CD8-positive, alpha-beta memory T cell (primary cell): ENCODE measurements at regions not wholly inside any gene's neighbourhood (a gene's known extent, or its start where the extent isn't known, plus 50 kb on each side); places are given as distances from the start of the nearest gene placed in this dataset.

Experiments
- CTCF ChIA-PET: fragments of 350-600 bp; sonication (Branson Sonifier 250); formaldehyde crosslinking; loops from one replicate; lab custom pipeline; 2021; ENCODE audit warnings: antibody characterized with exemption; lab: Charles Lee
- POLR2A ChIA-PET: fragments of 350-600 bp; sonication (Branson Sonifier 250); formaldehyde crosslinking; loops from one replicate; lab custom pipeline; 2021; ENCODE audit warnings: antibody characterized with exemption; lab: Charles Lee
- DNase-seq, 5 donors: peaks; one replicate each; pipeline versions ENCODE4 v3.0.0 to v3.0.0-alpha.2; 2020 to 2022; ENCODE audit warnings: mixed read lengths in 1 of 5
- H3K27ac ChIP-seq: one replicate; pipeline ENCODE4 v1.7.0; 2013; ENCODE audit warnings: low read depth, mild to moderate bottlenecking, low read length, moderate library complexity
- H3K27me3 ChIP-seq: 2 replicates; pipeline ENCODE4 v1.7.0; 2013; ENCODE audit warnings: low read length, mild to moderate bottlenecking; ENCODE audit not compliant: insufficient read depth, poor library complexity, severe bottlenecking
- H3K36me3 ChIP-seq: 2 replicates; pipeline ENCODE4 v1.7.0; 2013; ENCODE audit warnings: mild to moderate bottlenecking, low read length, moderate library complexity; ENCODE audit not compliant: insufficient read depth
- H3K4me1 ChIP-seq: 2 replicates; pipeline ENCODE4 v1.7.0; 2013; ENCODE audit warnings: mild to moderate bottlenecking, low read length, moderate library complexity; ENCODE audit not compliant: insufficient read depth
- H3K4me3 ChIP-seq: 2 replicates; pipeline ENCODE4 v1.7.0; 2013; ENCODE audit warnings: mild to moderate bottlenecking, low read length
- H3K9me3 ChIP-seq: 2 replicates; pipeline ENCODE4 v1.7.0; 2013; ENCODE audit warnings: mild to moderate bottlenecking, low read length
- H3K27ac Mint-ChIP-seq, 8 donors: one replicate each; pipeline ENCODE4 v1.8.0; 2020 to 2021; ENCODE audit warnings: mixed read lengths in 8 of 8, mild to moderate bottlenecking in 6 of 8, inconsistent platforms in 3 of 8, moderate library complexity in 3 of 8
- H3K27me3 Mint-ChIP-seq, 2 donors: one replicate each; pipeline ENCODE4 v1.8.0; 2020 to 2021; ENCODE audit warnings: mixed read lengths in 2 of 2, mild to moderate bottlenecking in 1 of 2, moderate library complexity in 1 of 2
- H3K36me3 Mint-ChIP-seq, 3 donors: one replicate each; pipeline ENCODE4 v1.8.0; 2020 to 2021; ENCODE audit warnings: mixed read lengths in 3 of 3, inconsistent platforms in 1 of 3, mild to moderate bottlenecking in 1 of 3
- H3K4me1 Mint-ChIP-seq, 3 donors: one replicate each; pipeline ENCODE4 v1.8.0; 2020 to 2021; ENCODE audit warnings: mixed read lengths in 3 of 3, inconsistent platforms in 1 of 3, mild to moderate bottlenecking in 1 of 3
- H3K4me3 Mint-ChIP-seq, 7 donors: one replicate each; pipeline ENCODE4 v1.8.0; 2020 to 2021; ENCODE audit warnings: mixed read lengths in 7 of 7, mild to moderate bottlenecking in 6 of 7, moderate library complexity in 4 of 7, inconsistent platforms in 2 of 7
- H3K9me3 Mint-ChIP-seq, 5 donors: one replicate each; pipeline ENCODE4 v1.8.0; 2020 to 2022; ENCODE audit warnings: mixed read lengths in 5 of 5, mild to moderate bottlenecking in 3 of 5, moderate library complexity in 2 of 5, inconsistent platforms in 1 of 5

DNA sequence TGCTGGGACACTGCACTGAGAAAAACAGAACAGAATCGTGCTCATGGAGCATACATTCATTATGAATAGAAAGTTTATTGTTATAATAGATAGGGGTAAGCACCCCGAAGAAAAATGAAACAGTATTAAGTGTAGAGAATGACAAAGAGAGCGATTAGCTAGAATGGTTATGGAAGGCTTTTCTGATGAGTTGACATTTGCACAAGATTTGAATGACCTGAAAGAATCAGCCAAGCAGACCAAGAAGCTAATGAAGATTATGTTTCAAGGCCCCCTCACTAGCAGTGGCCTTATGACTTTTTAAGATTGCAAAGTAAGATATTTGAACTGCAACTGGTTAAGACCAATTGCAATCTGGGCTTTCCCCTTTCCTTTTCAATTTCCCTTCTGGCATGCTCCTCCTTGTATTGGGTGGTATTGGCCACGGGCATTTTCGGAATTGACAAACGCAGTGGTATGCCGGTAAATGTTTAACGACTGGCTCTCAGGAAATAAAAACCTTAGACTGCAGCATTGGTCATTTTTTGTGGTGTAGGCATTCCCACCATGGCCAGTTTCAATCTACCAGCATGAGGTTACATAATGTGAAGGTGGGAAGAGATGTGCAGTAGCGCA, 120.0 kb upstream of the CITED2 start:
- Mint-ChIP-seq H3K4me3 (no peak overlapping the region), H3K9me3 (peaks cover 0 to 2% (median 0%) of the 10 kb centered on the region in 5 donors), H3K4me1 (peaks cover 10 to 16% (median 15%) of the 10 kb centered on the region in 3 donors), H3K27ac (no peak overlapping the region), H3K27me3 (no peaks in the 10 kb centered on the region), H3K36me3 (no peaks in the 10 kb centered on the region)
- H3K4me1 ChIP-seq, result peaks cover 7% of the 10 kb centered on the region
- no peak for DNase-seq
- POLR2A ChIA-PET, result interaction anchor here (0.7 kb wide), 1 partner anchor 224 kb away, joined by 4 read pairs; no protein-coding TSS in a partner anchor
- no peak overlapping the region for H3K4me3 ChIP-seq
- H3K36me3 ChIP-seq, result no peaks in the 10 kb centered on the region
- H3K9me3 ChIP-seq, result no peaks in the 10 kb centered on the region
- no peaks in the 10 kb centered on the region for H3K27me3 ChIP-seq
- CTCF ChIA-PET, result no interaction called here
- H3K27ac ChIP-seq, result no peak overlapping the region

DNA sequence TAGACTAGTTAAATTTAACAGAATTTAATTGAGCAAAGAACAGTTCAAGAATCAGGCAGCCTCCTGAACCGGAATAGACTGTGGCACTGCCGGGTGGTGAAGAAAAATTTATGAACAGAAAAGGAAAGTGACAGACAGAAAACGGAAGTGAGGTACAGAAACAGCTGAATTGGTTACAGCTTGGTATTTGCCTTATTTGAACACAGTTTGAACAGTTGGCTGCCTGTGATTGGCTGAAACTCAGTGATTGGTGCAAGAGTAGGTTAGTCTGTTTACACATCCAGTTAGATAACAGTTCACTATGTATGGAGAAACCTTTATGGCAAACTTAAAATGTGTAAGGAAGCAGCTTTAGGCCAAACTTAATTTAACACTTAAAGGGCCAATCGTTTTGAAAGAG, 116.0 kb upstream of the CITED2 start:
- Histone ChIP-seq H3K4me3 (no peak overlapping the region), H3K4me1 (peaks cover 7% of the 10 kb centered on the region), H3K36me3 (no peaks in the 10 kb centered on the region), H3K9me3 (no peaks in the 10 kb centered on the region), H3K27ac (no peak overlapping the region), H3K27me3 (no peaks in the 10 kb centered on the region)
- ChIA-PET POLR2A (no interaction called here), CTCF (interaction anchor here (1.0 kb wide), 2 partner anchors 23 to 121 kb away, joined by 3 read pairs; no protein-coding TSS in a partner anchor)
- DNase-seq, result peak; percentile 4 to 49 (median 38)
- H3K4me3 Mint-ChIP-seq, result peak overlapping the region in 4 of 7 donors; percentile 0 to 17 (median 8)
- H3K27ac Mint-ChIP-seq, result peak overlapping the region in 6 of 8 donors; percentile 0 to 76 (median 40)
- no peaks in the 10 kb centered on the region for H3K36me3 Mint-ChIP-seq
- peaks cover 0 to 3% of the 10 kb centered on the region in 2 donors for H3K27me3 Mint-ChIP-seq
- H3K4me1 Mint-ChIP-seq, result peaks cover 10 to 16% (median 15%) of the 10 kb centered on the region in 3 donors
- H3K9me3 Mint-ChIP-seq, result peaks cover 0 to 2% (median 0%) of the 10 kb centered on the region in 5 donors

DNA sequence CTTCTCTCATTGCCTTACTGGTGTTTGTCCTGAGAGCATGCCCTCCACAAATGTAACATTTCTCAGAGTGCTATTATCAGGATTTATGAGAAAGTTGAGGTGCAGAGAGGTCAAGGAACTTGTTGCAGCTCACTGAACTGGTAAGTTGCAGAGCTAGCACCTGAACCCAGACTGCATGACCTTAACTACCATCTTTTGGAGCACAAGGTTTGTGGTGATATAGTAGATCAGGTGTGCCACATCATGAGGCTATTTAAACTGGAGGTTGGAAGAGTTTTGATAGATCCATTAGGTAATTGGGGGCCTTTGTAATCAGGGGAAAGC, 112.0 kb upstream of the CITED2 start:
- H3K27ac Mint-ChIP-seq, result peak overlapping the region in 1 of 8 donors; percentile 10
- H3K4me3 Mint-ChIP-seq, result no peak overlapping the region
- peaks cover 0 to 3% of the 10 kb centered on the region in 2 donors for H3K27me3 Mint-ChIP-seq
- Histone ChIP-seq H3K27ac (no peak overlapping the region), H3K27me3 (no peaks in the 10 kb centered on the region), H3K4me1 (peaks cover 7% of the 10 kb centered on the region), H3K4me3 (no peak overlapping the region), H3K9me3 (no peaks in the 10 kb centered on the region), H3K36me3 (no peaks in the 10 kb centered on the region)
- H3K4me1 Mint-ChIP-seq, result peaks cover 10 to 16% (median 15%) of the 10 kb centered on the region in 3 donors
- no peaks in the 10 kb centered on the region for H3K36me3 Mint-ChIP-seq
- H3K9me3 Mint-ChIP-seq, result no peaks in the 10 kb centered on the region
- ChIA-PET POLR2A (no interaction called here), CTCF (interaction anchor here (0.6 kb wide), 1 partner anchor 321 kb away, joined by 3 read pairs; no protein-coding TSS in a partner anchor)
- DNase-seq, result no peak

DNA sequence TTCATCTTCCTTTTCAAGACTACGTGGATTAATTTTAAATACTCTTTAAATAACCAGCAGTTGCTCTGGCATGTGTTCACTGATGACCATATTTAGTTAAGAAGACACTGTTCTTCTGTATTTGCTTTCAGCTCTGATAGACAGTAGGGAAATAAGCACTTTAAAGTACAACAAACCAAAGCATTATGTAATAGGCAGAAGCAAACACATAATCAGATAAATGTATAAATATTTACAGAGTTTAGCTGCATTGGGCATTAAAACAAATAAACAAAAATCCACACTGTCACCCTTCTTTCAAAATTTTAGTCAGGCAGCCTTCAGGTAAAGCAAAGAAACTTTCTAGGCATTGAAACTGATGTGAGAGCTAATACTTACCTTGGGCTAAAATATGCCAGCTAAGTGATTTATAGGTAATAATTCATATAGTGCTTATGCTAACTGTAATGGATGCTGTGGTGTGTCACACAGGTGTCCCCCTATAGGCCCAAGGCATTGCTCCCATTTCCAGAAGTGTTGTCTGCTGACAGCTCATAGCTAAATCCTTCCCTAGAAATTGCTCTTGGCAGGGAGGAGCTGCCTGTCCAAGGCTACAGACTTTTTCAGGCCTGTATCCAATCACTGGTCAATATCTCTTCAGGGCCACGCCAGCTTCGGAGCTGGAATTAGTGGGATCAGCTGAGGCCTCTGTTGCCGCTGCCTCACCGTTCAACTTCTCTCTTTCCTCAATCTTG, 111.5 kb upstream of the CITED2 start:
- peaks cover 7% of the 10 kb centered on the region for H3K4me1 ChIP-seq
- CTCF ChIA-PET, result interaction anchor here (0.6 kb wide), 1 partner anchor 320 kb away, joined by 3 read pairs; no protein-coding TSS in a partner anchor
- Mint-ChIP-seq H3K27me3 (peaks cover 0 to 3% of the 10 kb centered on the region in 2 donors), H3K27ac (peak overlapping the region in 1 of 8 donors; percentile 10), H3K36me3 (no peaks in the 10 kb centered on the region), H3K4me1 (peaks cover 10 to 13% (median 11%) of the 10 kb centered on the region in 3 donors), H3K4me3 (no peak overlapping the region), H3K9me3 (no peaks in the 10 kb centered on the region)
- POLR2A ChIA-PET, result no interaction called here
- H3K36me3 ChIP-seq, result no peaks in the 10 kb centered on the region
- no peak for DNase-seq
- H3K27ac ChIP-seq, result no peak overlapping the region
- H3K9me3 ChIP-seq, result no peaks in the 10 kb centered on the region
- no peak overlapping the region for H3K4me3 ChIP-seq
- H3K27me3 ChIP-seq, result no peaks in the 10 kb centered on the region

DNA sequence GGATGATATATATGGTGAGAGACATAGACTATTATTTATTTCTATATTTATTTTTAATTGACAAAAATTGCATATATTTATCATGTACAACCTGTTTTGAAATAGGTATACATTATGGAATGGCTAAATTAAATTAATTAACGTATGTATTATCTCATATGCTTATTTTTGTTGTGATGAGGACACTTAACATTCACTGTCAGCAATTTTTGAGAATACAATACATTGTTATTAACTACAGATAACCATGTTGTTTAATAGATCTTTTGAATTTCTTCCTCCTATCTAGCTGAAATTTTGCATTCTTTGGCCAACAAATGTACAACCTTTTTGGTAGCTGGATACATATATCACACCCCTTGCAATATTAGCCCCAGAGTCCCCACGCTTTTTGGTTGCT, 110.7 kb upstream of the CITED2 start:
- no peak for DNase-seq
- Mint-ChIP-seq H3K36me3 (no peaks in the 10 kb centered on the region), H3K4me3 (no peak overlapping the region), H3K9me3 (no peaks in the 10 kb centered on the region), H3K4me1 (peaks cover 4 to 6% (median 4%) of the 10 kb centered on the region in 3 donors), H3K27ac (no peak overlapping the region), H3K27me3 (peaks cover 0 to 3% of the 10 kb centered on the region in 2 donors)
- H3K36me3 ChIP-seq, result no peaks in the 10 kb centered on the region
- ChIA-PET CTCF (no interaction called here), POLR2A (no interaction called here)
- no peaks in the 10 kb centered on the region for H3K27me3 ChIP-seq
- peaks cover 3% of the 10 kb centered on the region for H3K4me1 ChIP-seq
- no peak overlapping the region for H3K27ac ChIP-seq
- H3K9me3 ChIP-seq, result no peaks in the 10 kb centered on the region
- H3K4me3 ChIP-seq, result no peak overlapping the region

DNA sequence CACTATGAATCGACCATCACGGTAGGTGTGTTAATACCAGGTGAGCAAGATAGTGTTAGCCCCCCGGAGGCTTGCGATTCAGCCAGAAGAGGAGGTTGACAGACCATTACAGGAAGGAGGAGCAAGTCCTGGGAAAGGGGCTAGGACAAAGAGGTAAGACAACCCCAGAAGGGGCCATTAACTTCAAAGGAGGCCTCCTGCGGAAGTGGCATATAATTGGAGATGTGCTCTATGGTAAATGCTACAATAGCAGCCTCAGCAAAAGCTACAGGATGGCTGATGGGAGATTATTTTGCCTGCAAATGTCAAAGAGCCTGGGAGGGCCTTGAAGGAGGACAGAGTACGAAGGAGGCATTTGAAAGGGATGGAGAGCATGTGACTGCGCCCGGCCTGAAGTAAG, 108.6 kb upstream of the CITED2 start:
- CTCF ChIA-PET, result no interaction called here
- no peak overlapping the region for H3K27ac ChIP-seq
- no peaks in the 10 kb centered on the region for H3K36me3 ChIP-seq
- H3K4me3 ChIP-seq, result no peak overlapping the region
- no peak for DNase-seq
- Mint-ChIP-seq H3K4me3 (no peak overlapping the region), H3K27ac (no peak overlapping the region), H3K36me3 (no peaks in the 10 kb centered on the region), H3K9me3 (no peaks in the 10 kb centered on the region), H3K4me1 (no peaks in the 10 kb centered on the region), H3K27me3 (peaks cover 0 to 4% of the 10 kb centered on the region in 2 donors)
- H3K9me3 ChIP-seq, result no peaks in the 10 kb centered on the region
- H3K27me3 ChIP-seq, result no peaks in the 10 kb centered on the region
- POLR2A ChIA-PET, result no interaction called here
- no peaks in the 10 kb centered on the region for H3K4me1 ChIP-seq

DNA sequence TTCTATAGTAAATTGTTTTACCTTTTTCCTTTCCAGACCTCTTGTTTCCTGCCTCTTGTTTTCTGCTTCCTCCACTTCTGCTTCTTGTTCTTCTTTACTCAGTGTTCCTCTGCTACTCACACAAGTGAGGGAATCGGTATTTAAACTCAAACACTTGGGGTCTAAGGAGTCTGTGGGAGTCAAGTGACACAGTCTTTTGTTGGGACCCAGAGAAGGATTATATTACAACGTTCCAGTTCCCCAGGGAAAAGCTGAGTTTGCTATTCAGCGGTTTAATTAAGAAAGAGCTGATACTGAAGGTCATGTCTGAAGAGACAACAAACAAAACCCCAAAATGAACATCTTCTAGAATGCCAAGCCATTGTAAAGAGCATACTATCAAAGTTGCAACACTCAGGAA, 107.8 kb upstream of the CITED2 start:
- Histone ChIP-seq H3K36me3 (no peaks in the 10 kb centered on the region), H3K4me3 (no peak overlapping the region), H3K9me3 (no peaks in the 10 kb centered on the region), H3K4me1 (no peaks in the 10 kb centered on the region), H3K27ac (no peak overlapping the region), H3K27me3 (no peaks in the 10 kb centered on the region)
- Mint-ChIP-seq H3K4me1 (no peaks in the 10 kb centered on the region), H3K27ac (peak overlapping the region in 1 of 8 donors; percentile 24), H3K27me3 (peaks cover 0 to 1% of the 10 kb centered on the region in 2 donors), H3K9me3 (no peaks in the 10 kb centered on the region), H3K4me3 (no peak overlapping the region), H3K36me3 (no peaks in the 10 kb centered on the region)
- CTCF ChIA-PET, result no interaction called here
- no peak for DNase-seq
- POLR2A ChIA-PET, result no interaction called here
